ENCODE measurements at regions not wholly inside any gene's neighbourhood (a gene's known extent, or its start where the extent isn't known, plus 50 kb on each side); places are given as distances from the start of the nearest gene placed in this dataset.

- DNase-seq (ENCODE audit: low read depth, low spot score), result no peak
- TF ChIP-seq CTCF (conservative IDR thresholded peaks at IDR 0.05), result no peak
- Mint-ChIP-seq H3K27ac (ENCODE audit: unreplicated experiment) (no peak overlapping the region), H3K9me3 (no peaks in the 10 kb centered on the region), H3K4me3 (no peak overlapping the region), H3K27me3 (ENCODE audit: low read depth) (no peaks in the 10 kb centered on the region), H3K4me1 (no peaks in the 10 kb centered on the region), H3K36me3 (ENCODE audit: low read depth) (no peaks in the 10 kb centered on the region)
These were observed 898.8 kb upstream of the NEGR1 start for GRCh38 chr1:73181190-73181540.

- H3K9me3 Mint-ChIP-seq, result no peaks in the 10 kb centered on the region
- no peaks in the 10 kb centered on the region for H3K4me1 Mint-ChIP-seq
- H3K36me3 Mint-ChIP-seq (ENCODE audit: low read depth), result no peaks in the 10 kb centered on the region
- H3K27me3 Mint-ChIP-seq (ENCODE audit: low read depth), result no peaks in the 10 kb centered on the region
- no peak overlapping the region for H3K27ac Mint-ChIP-seq (ENCODE audit: unreplicated experiment)
- no peak for TF ChIP-seq CTCF (conservative IDR thresholded peaks at IDR 0.05)
- H3K4me3 Mint-ChIP-seq, result no peak overlapping the region
- DNase-seq (ENCODE audit: low read depth, low spot score), result no peak
These were observed 898.3 kb upstream of the NEGR1 start for GRCh38 chr1:73180397-73181189.

GRCh38 chr1:73176902-73177301, 894.6 kb upstream of the NEGR1 start:
- Mint-ChIP-seq H3K27me3 (ENCODE audit: low read depth) (no peaks in the 10 kb centered on the region), H3K4me1 (no peaks in the 10 kb centered on the region), H3K4me3 (no peak overlapping the region), H3K27ac (ENCODE audit: unreplicated experiment) (no peak overlapping the region), H3K36me3 (ENCODE audit: low read depth) (no peaks in the 10 kb centered on the region), H3K9me3 (peaks cover 9% of the 10 kb centered on the region)
- TF ChIP-seq CTCF (conservative IDR thresholded peaks at IDR 0.05), result no peak
- DNase-seq (ENCODE audit: low read depth, low spot score), result no peak

GRCh38 chr1:73167009-73167657, 884.8 kb upstream of the NEGR1 start:
- no peaks in the 10 kb centered on the region for H3K27me3 Mint-ChIP-seq (ENCODE audit: low read depth)
- DNase-seq (ENCODE audit: low read depth, low spot score), result no peak
- H3K36me3 Mint-ChIP-seq (ENCODE audit: low read depth), result no peaks in the 10 kb centered on the region
- no peak for TF ChIP-seq CTCF (conservative IDR thresholded peaks at IDR 0.05)
- H3K4me1 Mint-ChIP-seq, result no peaks in the 10 kb centered on the region
- no peak overlapping the region for H3K27ac Mint-ChIP-seq (ENCODE audit: unreplicated experiment)
- no peak overlapping the region for H3K4me3 Mint-ChIP-seq
- no peaks in the 10 kb centered on the region for H3K9me3 Mint-ChIP-seq

- no peak overlapping the region for H3K4me3 Mint-ChIP-seq
- H3K36me3 Mint-ChIP-seq (ENCODE audit: low read depth), result no peaks in the 10 kb centered on the region
- H3K27ac Mint-ChIP-seq (ENCODE audit: unreplicated experiment), result no peak overlapping the region
- TF ChIP-seq CTCF (conservative IDR thresholded peaks at IDR 0.05), result no peak
- no peaks in the 10 kb centered on the region for H3K9me3 Mint-ChIP-seq
- no peaks in the 10 kb centered on the region for H3K27me3 Mint-ChIP-seq (ENCODE audit: low read depth)
- peaks cover 4% of the 10 kb centered on the region for H3K4me1 Mint-ChIP-seq
- DNase-seq (ENCODE audit: low read depth, low spot score), result no peak
These were observed 880.2 kb upstream of the NEGR1 start for GRCh38 chr1:73162564-73162963.

Data from neural crest cell (in vitro differentiated cells).